NCI-H1092 treated with DMSO at 0.1 percent for 48 hours (cell line): ENCODE measurements at regions not wholly inside any gene's neighbourhood (a gene's known extent, or its start where the extent isn't known, plus 50 kb on each side); places are given as distances from the start of the nearest gene placed in this dataset.

Experiments used
- DNase-seq: peaks from one replicate; lab custom pipeline; 2025; lab: John Stamatoyannopoulos, UW

DNA sequence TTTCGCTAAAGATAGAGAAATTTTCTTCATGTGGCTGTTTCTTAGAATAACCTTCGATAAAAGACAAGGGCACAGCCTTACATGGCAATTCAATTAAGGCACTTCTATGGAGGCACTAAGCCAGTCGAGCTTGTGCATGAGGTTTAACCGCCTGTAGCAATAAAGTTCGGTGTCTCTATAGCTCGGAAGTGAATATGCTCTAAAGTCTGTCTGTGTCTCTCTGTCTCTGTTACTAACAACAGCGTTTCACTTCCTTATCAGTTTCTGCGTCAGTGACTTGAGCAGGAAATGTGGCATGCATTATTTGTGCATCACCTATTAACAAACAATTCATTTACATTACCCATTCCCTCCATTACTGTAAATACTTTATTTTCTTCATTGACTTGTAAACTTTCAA, 365.1 kb upstream of the NETO1 start:
- no peak for DNase-seq

DNA sequence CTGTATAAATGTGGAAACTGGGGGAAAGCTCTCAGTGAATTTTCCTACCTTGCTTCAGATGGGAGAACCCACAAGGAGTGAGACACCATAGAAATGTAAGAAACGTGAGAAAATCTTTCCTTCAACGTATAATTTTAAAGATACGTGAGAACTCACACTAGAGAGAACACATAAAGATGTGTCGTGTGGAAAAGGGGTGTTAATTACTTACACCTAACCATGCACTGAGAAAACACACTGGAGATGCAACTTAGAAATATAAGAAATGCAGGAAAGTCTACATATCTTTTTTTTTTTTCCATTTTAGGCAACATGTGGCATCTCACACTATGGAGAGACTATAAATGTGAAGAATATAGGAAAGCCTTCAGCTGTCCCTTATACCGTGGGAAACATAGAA, 352.9 kb upstream of the NETO1 start:
- DNase-seq = no peak

DNA sequence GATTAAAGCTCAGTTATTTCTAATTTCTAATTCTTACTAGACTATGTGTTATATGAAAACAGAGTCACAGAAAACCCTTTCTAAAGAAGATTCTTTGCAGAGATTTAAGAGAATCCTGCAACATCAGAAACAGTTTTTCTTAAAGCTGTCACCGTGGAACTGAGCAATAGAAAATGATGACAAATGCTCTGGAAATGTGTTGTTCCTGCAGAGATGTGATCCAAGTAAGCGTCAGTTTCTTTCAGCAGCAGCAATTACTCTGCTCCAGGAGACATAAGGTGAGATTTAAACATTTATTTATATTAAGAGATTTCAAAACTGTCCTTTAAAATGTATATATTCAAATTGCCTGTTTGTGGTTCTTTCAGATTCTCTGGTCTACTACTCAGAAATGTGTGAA, 350.5 kb upstream of the NETO1 start:
- DNase-seq = no peak

DNA sequence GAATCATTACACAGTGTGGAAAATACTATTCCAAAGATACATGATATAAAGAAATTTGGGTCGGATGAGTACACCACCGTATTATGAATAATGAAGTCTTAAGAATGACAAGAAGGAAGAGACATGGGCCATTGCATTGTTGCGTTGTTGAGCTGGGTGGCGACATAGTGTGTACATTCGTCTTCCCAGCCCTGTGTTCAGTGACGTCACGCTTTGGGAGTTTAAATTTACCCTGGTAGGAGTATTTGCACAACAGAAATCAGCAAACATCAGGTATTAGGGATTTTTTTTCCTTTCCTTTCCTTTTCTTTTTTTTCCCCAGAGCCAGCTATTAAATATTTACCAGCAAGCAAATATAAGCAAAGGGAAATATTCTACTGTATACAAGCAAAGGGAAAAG, 347.2 kb upstream of the NETO1 start:
- no peak for DNase-seq

DNA sequence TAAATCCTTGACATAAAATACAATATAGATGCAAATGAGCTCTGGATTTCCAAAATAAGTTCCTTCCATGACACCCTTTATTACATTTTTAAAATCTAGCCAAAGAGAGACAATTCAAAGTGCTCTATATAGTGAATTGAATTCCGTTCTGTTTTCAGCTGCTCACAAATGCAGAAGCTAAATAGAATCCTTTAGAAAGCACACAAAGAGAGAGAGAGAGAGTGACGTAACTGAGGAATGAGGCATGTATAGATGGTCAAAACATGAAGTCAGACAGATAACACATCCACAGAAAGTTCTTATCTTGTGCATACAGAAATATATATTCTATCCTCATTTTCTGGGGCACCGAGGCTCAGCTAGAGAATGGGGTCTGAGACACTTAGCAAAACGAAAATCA, 344.7 kb upstream of the NETO1 start:
- no peak for DNase-seq

DNA sequence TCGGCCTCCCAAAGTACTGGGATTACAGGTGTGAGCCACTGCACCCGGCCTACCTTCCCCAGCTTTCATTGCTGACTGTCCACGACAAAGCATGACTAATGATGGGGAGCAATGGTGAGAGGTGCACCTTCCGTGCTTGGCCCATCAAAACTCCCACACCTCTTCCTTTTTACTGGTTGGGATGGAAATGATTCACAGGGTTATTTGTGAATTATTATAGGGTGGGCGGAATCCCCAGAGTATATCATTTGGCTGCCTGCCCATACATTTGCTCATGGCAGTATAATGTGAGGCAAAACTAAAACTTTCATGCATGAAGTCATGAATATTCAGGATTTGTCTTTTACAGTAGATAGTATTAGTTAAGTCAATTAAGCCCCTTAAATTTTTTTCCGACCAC, 334.2 kb upstream of the NETO1 start:
- no peak for DNase-seq

DNA sequence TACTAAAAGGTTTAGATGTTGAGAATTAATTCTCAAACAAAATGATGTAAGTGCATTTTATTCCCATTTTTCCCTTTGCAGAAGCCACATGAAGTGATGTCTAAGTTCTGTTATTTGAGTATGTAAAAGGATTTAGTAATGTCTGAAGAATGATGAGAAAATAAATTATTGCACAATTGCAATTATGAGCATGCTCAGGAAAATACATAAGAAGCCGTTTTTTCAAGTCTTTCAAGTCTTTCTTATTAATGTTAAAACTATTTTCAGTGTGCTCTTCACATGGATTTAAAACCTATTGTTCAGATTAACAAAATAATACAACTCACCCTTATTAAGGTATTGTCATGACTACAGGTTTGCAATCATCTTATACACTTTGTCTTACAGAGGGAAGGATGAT, 331.4 kb upstream of the NETO1 start:
- no peak for DNase-seq

DNA sequence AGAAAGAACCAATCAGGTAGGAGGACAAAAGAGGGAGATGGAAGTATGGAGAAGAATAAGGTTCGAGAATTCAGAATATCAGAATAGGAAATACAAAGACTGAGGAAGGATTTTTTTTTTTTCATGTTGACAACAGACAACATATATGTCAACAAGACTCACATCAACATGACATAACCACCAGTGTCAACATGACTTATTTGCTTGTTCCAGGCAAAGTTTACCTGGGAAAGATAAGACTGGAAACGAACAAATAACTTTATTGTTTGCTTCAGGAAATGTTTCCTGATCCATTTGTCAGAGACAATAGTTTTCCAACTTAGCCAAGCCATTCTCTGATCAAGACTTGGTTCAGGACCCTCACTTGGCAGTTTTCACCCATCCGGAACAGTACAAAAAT, 321.9 kb upstream of the NETO1 start:
- no peak for DNase-seq

DNA sequence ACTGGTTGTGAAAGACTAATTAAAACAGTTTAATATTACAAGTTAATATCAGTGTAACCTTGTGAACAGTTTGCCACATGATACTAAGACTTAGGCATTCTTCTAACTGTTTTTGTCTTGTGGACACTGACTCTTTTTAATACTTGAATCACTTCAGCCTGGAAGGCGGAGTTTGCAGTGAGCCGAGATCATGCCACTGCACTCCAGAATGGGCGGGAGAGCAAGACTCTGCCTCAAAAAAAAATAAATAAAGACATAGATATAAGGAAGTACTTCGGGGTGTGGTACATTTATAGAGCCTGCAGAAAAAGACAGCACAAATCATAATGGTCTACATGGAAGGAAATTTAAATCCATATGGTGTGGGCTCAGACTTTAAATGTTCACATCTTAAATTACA, 300.4 kb upstream of the NETO1 start:
- no peak for DNase-seq

DNA sequence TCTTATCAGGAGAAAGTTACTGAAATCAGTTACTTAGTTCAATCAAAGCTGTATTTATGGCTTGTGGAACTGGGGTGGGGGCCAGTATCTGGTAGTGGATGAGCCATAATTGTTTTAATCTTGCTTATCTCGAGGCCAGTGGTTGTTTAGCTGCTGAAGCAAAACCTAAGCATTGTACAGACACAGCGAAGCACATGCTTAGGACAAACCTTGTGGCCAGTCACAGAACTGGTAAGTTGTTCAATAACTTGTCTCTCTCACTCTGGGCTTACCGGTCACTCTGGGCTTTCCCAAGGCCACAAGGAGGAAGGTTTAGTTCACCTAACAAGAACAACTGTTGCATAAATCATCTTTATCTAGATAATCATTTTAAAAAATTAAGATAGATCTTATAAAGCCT, 296.6 kb upstream of the NETO1 start:
- no peak for DNase-seq

DNA sequence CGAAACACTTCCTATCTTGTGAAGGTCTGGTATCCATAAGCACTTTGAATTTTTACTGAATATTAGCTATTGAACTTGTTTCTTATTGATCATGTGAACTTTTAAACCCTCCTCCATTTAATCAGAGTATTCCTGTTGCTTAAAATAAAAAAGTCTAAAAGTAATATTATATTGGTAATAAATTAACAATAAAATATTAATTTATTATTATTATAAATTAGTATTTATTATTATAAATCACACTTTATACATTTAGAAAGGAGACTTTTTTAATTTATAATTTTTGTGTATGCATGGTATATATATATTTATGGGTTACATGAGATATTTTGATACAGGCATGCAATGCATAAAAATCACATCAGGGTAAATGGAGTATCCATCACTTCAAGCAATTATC, 295.4 kb upstream of the NETO1 start:
- no peak for DNase-seq

DNA sequence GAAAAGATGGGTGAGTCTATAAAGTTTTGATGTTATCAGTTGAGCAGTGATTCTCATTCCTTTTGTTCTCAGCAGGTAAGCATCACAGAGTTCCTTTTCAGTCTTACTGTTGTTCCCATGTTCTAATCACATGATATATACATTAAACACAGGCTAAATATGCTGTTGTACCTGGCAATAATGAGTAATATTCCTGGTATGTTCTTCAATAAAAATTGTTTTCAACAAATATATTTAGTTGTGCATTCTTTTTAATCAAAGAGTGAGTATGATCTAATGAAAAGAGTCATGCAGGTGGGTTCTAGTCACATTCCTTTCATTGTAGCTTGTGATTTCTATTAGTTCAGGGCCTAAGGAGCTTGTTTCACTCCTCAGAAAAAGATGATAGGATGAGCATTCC, 288.3 kb upstream of the NETO1 start:
- DNase-seq = no peak

DNA sequence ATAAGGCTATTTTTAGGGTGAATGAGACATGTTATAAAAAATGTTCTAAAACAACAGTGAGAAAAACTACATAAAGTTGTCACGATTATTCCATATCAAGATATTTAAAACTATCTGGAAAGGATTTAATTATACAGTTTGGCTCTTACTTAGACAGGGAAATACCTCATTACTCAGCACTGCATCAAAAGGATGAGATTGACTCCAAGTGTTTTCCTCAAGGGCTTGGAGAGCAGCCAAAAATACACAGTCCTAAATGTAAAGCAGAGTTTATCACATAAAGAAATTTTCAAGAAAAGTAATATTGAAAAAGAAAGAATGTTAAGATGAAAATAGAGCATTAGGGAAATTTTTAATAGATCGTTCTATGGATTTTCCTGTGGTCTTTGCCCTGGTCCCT, 285.5 kb upstream of the NETO1 start:
- DNase-seq = no peak

DNA sequence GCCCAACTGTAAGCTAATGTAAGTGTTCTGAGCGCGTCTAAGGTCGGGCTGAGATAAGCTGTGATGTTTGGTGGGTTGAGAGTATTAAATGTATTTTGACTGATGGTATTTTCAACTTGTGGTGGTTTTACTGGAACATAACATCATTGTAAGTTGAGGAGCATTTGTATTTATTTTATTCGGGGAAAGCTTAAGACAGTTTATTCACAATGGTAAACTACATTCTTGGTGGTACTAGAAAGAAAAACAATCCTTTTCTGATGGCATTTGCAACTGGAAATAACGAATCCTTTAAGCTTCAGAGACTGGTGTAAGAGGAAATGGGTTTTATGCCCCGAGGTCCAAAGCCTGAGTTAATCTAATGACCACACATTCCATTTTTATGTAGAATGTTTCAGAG, 283.3 kb upstream of the NETO1 start:
- no peak for DNase-seq

DNA sequence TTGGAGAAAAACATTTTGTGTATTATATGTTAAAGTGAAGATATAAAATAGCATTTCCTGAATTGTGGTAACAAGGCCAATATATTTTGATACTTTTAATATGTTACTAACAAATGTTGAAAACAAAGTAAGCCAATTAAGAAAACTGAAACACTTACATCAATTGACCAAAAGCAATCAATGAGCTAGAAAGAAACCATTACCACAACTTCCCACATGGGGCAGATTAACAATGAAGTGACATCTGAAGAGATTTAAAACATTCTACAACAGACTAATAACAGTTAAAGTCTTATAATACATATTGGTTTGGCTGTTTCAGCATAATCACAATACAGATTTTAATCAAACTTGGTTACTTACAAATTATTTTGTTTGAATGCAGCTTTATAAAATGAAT, 282.4 kb upstream of the NETO1 start:
- no peak for DNase-seq

DNA sequence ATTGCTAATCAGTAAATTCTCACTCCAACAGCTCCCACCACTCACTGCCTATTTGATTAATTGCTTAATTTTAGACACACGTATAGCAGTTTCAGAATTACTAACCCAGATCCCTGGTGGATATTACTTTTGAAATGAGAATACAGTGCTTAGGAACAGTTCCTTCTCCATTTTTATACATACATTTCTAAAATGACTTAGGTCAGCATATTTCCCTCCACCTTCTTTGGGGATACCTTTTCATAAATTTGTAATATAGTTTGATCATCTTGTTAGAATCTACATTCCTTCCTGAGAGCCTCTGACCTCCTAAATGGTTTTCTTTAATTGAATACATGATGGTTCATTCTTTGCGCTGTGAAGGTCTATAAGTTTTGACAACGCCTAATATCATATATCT, 279.8 kb upstream of the NETO1 start:
- DNase-seq = no peak

DNA sequence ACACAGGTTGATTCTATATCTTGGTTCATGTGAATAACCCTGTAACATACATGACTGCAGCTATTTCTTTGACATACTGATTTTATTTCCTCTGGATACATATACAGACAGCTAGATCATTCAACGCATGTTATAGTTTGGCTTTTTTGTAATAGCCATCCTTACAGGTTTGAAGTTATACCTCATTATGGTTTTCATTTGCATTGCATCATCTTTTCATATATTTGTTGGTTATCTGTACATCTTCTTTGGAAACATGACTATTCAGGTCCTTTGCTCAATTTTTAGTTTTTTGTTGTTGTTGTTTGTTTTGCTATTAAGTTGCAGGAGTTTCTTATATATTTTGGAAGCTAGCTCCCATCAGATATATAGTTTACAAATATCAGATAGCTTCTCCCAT, 276.2 kb upstream of the NETO1 start:
- no peak for DNase-seq

DNA sequence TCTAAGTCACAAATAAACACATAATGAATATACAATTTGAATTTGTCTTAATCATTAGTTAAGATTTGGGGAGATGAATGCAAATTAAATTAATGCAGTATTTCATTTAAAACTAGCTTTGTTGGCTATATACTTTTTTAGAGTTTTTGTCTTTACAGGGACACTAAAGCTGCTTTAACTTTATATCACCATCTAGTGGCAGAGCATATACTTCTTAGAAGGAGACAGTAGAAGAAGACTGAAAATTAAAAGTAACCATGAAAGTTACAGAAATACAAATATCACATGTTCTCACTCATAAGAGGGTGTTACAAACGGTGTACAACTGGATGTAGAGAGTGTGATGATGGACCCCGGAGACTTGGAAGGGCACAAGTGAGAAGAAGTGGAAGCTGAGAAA, 268.3 kb upstream of the NETO1 start:
- DNase-seq = peak; percentile 56

DNA sequence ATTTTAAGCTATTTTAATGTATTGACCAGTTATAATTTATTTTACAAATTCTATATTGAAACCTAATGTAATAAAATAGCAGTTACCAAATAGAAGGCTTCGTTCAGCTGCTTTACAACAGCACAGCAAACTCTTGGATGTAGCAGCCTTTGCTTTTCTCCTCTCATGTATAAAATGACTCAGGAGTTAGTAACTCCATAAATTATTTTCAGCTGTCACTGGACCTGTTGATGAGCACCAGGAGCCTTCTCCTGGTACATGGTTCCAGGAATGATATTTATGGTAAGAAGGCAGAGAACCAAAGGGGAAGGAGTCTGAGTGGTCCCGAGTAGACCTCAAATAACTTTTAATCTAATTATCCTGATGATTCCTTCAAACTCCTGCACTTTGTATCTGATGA, 256.4 kb upstream of the NETO1 start:
- DNase-seq = no peak

DNA sequence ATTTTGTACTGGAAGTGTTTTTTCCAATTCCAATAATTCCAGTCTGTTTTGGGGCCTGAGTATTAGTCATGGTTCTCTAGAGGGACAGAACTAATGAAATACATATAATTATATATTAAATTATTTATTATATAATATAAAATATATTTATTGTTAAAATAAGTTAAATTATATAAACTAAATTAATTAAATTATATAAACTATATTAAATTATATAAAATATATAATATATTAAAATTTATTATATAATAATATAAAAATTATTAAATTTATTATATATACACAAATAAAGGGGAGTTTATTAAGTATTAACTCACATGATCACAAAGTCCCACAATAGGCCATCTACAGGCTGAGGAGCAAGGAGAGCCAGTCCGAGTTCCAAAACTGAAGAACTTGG, 253.4 kb upstream of the NETO1 start:
- no peak for DNase-seq

DNA sequence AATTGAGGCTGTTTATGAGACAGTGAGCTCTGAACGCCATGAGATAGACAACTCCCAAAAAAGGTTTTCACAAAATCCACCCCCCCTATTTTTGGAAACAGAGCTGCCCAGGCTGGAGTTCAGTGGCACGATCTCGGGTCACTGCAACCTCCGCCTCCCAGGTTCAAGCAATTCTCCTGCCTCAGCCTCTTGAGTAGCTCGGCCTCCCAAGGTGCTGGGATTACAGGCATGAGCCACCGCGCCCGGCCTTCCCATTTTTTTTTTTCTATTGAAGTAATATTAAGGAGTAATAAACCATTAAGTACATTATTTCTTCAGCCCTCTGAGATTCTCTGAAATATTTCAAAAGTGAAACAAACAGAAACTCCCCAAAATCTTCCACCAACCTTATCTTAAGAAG, 252.8 kb upstream of the NETO1 start:
- no peak for DNase-seq

DNA sequence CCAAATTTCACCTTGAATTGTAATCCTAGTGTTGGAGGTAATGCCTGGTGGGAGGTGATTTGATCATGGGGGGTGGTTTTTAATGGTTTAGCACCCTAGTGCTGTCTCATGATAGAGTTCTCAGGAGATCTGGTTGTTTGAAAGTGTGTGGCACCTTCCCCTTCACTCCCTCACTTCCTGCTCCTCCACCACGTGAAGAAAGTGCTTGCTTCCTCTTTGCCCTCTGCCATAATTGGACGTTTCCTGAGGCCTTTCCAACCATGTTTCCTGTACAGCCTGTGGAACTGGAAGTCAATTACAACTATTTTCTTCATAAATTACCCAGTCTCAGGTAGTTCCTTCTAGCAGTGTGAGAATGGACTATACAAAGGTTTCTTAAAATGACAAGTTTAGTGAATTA, 251.8 kb upstream of the NETO1 start:
- DNase-seq = no peak

DNA sequence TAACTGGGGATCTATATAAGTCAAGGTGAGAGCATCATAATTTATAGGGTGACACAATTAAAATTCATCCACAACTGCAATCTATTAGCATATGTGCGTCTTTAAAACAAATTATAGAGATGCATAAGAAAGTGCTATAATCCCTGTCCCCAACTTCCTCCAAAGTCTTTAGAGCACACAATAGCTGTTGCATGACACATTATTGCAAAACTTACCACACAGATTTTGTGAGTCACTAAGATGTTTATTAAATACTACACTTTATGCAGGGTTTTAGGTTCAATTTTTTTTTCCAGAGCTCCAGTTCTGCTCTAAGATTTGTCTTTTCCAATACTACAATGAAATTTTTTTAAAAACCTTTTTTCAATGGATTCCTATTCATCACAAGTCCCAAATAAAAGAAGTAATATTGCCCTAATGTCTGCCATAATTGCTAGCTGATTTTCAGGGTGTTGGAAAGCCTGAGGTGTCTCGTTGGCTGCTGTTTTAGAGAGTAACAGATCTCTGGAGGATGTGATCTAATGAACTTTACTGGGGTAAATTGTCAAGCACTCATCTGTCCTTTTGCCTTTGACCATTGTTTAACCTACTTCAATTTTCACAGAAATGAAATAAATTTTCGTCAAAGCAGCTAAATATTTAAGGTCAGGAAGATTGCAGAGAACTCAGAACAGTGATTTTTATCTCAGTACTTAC, 250.5 kb upstream of the NETO1 start:
- no peak for DNase-seq

DNA sequence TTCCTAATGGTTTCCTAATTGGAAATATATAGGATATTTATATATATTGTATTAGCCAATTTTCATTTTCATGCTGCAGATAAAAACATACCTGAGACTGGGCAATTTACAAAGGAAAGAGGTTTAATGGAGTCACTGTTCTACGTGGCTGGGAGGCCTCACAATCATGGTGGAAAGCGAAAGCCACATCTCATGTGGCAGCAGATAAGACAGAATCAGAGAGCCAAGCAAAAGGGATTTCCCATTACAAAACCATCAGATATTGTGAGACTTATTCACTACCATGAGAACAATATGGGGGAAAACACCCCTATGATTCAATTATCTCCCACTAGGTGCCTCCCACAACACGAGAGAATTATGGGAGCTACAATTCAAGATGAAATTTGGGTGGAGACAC, 242.5 kb upstream of the NETO1 start:
- DNase-seq = no peak

DNA sequence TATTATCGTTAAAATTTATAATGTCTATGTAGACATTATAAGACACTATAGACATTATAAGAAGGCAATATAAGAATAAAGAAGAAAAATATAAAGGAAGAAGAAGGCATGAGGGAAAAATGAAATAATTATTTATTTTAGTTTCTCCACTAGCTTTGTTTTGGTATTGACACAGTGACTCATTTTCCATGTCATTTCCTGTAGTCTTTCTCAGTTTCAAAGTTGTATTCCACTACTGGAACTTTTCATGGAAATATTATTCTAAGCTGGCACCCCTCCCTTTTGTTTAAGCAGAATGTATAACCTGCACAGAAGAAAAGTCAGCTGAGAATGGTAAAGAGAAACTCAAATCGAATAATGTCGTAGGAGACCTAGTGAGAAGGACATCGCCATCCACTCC, 234.2 kb upstream of the NETO1 start:
- DNase-seq = no peak
